T1000 (cell line): ENCODE measurements at regions not wholly inside any gene's neighbourhood (a gene's known extent, or its start where the extent isn't known, plus 50 kb on each side); places are given as distances from the start of the nearest gene placed in this dataset.

Source experiments
- DNase-seq: peaks from one replicate; lab custom pipeline; 2025; ENCODE audit warnings: mixed read lengths; lab: John Stamatoyannopoulos, UW

DNA sequence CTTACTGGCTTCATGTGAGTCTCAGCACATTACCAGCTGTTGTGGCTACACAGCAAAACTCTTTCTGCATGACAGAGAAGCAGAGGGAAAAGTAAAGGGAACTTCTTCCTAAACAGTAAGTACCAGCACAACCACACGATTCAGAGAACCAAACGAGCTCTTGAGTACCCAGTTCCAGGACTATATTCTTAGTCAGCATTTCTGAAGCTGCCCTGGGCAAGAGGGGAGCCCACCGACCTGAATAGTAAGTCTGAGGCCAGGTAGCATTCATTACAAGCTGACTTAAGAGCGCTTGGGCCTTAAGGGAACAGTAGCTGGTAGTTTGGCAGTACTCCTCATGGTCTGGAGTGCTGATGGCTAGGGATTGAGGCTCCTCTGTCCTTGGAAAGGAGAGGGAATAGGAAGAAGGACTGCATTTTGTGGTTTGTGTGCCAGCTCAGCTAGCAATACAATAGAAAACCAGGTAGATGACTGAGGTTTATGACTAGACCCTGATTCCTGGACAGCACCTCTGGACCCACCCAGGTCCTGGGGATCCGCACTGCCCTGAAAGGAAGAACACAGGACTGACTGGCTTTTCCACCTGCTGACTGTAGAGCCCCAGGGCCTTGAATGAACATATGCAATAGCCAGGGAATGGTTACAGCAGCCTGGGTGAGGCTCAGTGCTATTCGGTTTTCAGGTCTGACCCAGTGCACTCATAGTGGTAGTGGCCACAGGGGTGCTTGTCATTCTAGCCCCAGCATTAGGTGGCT, 396.8 kb upstream of the PRMT6 start:
- DNase-seq, result no peak

DNA sequence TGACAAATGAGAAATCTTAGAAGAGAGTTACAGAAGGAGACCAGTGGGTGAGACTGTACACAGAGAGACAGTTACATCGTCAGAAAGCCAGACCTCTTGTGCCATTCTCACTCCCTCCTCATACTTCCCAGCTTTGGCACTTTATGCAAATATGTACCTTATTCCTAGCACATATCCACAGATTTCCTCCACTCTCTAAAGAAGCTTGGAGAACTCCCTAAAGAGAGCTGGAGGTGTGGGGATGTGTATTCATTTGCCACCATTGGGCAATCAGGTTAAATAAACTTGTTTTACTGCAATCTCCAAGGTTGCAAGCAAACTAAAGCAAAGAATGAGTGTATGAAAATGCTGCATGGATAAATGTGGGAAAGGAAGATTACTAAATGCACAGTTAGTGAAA, 380.9 kb upstream of the PRMT6 start:
- DNase-seq, result no peak

DNA sequence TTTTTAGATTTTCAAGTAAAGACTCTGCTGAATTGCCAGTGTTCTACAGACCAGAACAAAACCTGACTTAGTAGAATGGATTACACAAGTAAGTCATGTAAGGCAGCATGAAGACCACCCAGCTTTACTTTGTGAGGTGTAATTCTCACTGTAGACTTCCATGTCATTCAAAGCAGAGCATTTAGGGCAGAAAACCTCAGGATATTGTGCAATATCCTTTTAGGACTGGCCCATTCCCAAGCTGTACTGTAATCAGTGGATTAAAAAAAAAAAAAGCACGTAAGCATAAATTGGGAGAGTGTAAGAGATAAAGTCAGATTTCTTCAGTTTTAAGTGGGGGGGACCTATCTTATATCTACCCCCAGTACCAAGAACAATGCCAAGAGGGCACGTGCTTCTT, 380.5 kb upstream of the PRMT6 start:
- DNase-seq, result no peak

DNA sequence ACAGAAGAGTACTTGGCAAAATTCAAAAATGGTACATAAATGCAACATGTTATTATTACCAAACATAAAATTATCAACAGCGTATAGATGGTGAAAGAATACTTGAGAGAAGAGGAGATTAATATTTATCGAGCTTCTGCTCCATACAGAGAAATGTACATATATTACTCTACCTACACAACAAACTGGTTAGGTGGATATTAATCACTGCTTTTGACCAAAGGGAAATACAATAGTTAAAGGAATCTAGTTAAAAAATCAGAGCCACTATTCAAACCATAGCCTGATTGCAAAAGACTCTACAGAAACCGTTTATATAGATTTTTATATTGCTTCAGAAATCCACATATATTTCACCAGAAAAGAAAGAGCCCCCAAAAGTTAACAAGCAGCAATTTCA, 379.3 kb upstream of the PRMT6 start:
- DNase-seq, result no peak

DNA sequence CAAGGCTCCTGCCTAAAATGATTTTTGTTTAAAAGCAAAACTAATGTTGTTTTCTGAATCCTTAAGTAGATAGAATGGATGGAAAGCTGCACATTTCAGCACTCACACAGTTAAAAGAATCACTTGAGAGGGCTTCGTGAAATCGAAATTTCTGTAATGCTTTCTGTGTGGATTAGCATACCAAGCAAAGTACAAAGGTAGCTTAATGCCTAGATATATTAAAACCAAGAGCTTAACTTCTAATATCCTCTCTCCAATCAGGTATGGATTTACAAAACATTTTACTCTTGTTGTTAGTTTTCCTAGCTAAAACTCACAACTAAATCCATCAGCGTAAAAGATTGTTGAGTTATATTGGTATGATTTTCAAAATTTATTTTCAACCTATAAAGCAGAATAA, 378.8 kb upstream of the PRMT6 start:
- no peak for DNase-seq

DNA sequence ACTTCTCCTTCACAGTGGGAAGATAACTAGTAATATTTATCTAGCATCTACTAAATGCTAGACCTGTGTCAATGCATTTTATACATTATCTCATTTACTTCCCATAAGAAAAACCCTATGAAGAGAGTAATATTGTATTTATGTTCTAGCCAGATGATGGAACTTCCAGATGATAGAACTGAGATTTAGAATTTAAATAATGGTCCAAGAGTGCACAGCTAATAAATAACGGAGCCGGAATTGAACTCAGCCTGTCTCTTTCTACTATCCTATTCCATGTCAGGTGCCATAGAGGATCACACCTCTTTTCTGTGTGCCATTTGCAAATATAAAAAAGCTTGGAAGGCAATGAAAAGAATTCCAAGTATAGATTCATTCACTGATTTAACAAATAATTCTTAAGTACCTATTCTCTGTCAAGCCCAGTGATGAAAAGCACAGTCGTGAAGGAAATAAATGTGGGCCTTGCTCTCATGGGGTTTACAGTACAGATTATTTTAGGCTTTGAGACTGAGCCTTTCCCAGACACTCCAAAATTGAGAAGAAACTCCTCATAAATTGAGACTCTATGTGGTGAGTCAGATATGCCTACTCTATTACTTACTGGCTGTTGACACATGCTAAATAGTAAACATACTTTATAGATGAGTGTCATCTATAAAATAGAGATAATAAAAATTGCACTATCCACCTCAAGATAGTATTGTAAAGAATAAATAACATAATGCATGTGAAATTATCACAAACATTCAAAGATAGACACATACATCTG, 378.0 kb upstream of the PRMT6 start:
- no peak for DNase-seq

DNA sequence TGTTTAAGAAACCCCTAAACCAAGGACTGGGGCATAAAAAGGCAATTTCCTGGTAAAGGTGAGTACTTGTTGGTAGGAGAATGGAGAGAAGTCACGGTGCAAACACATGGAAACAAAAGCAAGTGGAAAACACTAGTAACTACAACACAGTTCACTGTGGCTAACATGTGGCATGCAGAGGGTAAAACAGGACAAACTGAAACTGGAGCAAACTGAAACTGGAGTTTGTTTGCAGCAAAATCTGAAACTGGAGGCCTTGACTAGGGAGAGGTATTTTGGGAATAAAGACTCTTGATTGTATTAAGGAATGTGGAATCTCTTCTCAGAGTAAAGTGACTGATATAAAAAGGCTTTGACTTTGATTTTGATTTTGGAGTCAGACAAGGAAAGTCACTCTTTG, 376.3 kb upstream of the PRMT6 start:
- no peak for DNase-seq

DNA sequence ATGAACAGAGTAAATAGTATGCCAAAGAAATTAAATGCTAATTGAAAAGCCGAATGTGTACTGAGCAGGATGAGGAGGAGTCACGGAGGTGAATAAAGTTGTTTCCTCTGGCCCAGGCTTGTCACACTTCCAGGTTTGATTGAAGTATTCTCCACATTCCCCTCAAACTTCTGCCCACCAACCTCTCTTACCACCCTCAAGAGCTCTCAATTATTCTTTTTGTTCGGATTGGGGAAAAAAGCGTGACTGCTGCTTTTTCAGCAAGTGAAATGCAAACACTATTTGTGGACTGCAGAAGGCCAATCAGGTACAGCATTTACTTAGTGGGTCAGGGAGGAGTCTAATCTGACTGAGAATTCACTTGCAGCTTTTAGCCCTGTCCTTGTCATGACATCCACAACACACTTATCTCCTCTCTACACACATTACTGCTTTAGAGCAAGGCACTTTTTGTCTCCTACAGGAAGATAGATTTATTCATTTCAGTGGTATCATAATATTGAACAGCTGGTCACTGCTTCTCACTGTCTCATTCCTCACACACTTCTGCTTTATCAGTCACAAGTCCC, 375.6 kb upstream of the PRMT6 start:
- no peak for DNase-seq

DNA sequence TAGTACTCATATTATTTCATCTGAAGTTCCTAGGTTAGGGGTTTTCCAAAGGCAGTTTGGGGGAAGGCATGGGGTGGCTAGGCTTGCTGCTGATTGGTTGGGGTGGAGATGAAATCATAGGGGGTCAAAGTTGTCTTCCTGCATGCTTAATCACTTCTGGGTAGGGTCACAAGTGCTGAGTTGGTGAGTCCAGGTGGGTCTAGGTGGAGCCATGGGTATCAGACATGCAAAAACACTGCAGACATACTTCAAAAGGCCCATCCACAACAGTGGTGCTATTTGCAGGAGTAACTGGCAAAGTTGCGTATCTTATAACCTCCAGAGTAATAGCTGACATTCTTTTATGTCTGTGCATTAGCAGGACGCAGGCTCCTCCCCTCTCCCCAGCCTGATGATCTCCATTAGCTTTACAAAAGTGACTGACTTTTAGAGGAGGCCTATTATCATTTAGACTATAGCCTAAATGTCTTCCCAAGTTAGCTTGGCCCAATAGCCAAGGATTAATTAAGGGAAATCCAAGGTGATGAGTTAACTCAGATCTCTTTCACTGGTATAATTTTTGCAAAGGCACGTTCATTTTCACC, 374.4 kb upstream of the PRMT6 start:
- DNase-seq, result no peak

DNA sequence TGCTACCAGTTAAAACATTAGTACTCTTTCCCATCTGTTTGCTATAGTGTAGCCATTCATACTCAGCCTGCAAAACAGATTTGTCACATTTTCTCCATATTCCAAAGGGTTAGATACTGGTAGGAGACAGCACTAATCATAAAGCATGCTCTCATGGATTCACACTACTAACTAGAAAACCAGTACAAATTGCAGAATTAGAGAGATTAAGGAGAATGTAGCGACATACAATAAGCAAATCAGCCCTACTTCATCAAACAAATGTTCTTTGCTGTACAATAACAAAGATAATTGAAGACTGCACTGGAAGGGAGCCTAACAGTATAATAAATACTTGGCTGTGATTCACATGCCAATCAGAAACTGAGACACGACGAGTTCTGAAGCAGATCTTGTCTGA, 368.0 kb upstream of the PRMT6 start:
- no peak for DNase-seq

DNA sequence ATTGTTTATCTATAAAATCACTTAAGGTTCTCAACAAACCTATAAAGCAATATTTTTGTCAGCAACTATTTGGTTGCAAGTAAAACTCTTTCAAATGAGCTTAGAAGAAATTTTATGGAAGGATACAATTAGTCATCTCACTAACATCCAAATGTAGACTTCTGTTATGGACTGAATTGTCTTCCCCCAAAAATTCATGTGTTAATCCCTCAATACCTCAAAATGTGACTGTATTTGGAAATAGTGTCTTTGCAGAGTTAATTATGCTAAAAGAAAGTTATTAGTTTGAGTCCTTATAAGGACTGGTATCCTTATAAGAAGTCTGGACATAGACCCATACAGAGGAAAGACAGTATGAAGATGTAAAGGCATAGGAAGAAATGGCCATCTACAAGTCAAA, 357.8 kb upstream of the PRMT6 start:
- no peak for DNase-seq

DNA sequence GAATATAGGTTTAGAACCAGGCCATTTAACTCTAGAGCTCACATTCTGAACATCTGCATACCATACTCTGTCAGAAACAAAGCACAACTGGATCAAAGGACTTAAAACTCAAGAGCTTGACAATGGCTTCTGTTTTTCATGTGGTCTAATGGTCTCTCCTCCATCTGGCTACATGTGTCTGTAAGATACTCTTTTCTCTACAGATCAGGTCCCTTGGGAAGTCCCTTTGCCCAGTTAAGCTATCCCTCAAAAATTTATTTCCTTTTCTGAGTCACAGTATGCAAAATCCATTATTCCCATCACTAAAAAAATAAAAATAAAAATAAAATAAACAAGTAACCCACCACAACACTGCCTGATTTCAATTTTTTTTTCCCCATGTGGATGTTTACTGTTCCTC, 357.0 kb upstream of the PRMT6 start:
- no peak for DNase-seq

DNA sequence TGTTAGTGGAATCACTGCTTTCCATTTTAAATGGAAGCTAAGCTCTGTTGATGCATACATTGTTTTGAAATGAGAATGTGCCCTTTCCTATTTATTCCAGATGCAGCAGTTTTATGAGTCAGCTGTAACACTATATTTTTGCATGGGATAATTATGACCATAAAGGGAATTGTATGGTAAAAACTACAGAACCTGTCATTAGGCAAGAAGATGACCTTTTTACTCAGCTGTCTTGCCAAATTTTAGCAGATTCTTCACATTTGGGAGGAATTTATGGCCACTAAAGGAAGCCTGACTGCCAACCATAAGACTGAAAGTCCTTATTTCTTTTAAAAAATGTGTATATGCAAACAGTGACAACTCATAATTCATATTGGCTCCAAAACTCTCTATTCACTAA, 356.3 kb upstream of the PRMT6 start:
- DNase-seq, result no peak

DNA sequence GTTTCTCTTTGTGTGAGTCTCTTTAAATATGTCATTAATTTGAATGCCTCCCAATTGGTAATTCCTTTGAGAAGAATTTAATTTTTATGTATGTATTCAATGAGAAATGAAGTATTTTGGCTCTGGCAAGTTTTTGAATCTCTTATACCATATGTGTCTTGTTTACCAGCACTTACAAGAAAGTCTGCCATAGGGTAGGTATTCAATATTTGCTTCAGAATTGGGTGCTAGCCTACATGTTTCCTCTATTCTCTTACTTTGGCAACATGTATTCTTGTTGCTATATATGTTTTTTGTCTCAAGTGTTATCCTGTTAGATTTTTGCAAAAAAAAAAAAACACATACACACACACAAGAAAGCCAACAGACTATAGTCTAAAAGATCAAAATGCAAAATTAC, 350.5 kb upstream of the PRMT6 start:
- DNase-seq, result no peak

DNA sequence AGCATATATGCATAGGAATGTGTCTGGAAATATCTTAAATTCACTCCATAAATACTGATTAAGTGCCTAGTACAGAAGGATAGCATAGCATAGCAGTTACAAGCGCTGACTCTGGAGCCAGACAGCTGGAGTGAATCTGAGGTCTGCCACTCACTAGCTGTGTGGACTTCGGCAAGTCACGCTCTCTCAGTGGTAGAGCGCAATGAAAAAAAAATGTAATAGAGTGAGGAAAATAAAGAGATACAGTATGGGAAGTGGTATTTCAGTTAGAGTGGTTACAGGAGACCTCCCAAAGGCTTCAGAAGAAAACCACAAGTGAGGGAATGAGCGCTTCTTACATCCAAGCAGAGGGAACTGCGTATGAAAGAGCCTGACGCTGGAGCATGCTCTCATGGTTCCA, 338.9 kb upstream of the PRMT6 start:
- no peak for DNase-seq

DNA sequence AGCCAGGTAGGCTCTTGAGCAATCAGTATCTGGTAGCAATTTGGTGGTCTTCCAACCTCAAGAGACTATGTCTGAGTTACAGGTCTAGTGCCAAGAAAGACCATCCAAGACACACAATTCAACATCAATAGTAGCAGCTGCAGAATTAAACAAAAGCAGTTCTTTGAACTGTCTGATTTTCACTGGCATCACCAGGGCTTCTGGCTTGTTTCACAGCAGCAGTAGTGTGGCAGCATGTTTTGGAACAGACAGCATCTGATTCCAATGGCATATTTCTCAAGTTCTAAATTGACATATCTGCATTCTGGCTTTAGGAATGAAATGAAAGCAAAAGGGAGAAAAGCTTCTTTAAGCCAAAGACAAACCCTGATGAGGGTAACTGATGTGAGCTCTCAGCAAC, 334.7 kb upstream of the PRMT6 start:
- DNase-seq, result no peak

DNA sequence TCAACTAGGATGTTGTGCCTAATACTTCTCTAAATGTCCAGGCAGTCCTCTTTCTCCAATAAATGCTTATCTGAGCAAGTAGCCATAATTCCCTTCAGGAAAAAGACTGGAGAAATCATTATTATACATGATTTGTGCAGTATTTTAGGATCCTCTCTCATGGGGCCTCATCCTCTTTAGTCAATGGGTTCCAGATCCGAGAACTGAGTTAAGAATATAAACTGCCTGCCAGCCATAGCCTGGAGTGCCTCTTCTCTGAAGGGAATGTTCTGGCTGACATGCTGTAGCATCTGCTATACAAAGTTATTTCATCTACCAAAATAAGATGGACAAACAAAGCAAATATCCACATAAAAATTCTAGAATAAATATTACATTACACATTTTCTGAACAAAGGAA, 334.0 kb upstream of the PRMT6 start:
- DNase-seq, result no peak

DNA sequence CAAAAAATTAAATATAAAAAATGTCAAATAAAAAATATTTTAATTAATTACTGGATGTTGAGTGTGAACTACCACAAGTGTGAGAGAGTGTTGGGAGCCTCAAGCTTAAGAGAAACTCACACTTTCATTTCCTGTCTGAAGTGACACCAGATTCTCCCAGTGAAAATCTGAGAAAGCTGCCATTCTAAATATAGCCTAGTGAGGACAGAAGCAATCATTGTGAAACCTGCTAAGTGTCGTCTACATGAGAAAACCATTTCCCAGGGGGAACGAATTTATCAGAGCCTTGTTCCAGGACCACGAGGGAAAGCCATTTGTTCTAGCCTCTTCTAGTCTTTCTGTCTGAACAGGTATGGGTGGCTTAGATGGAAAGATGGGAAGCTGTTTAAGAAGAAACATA, 329.3 kb upstream of the PRMT6 start:
- no peak for DNase-seq

DNA sequence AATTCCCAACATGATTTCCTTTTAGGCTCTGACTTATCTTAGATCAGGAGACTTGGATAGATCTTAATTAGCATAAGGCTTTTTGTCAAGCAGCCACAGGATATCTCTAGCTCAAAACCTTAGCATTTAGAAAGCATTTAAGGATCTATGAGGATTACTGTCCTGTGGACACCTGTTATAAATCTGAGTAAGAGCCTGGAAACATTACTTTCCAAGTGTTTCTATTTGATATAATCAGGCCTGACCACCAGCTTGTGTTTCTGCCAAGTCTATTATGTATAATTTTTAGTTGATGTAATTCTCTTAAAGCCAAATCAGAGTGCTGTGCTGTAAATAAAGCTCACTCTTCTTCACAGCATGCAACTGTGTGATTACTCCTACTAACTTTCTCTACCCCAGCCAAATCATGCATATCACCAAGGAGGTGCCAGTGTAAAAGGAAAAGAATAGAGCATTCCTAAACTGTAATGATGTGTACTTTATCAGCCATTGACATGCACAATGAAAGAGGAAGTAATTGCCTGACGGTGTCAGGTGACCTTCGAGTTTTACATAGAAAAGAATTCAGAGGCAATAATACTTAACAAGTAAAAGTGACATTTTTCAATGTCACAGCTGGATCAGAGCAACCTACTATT, 309.9 kb upstream of the PRMT6 start:
- no peak for DNase-seq

DNA sequence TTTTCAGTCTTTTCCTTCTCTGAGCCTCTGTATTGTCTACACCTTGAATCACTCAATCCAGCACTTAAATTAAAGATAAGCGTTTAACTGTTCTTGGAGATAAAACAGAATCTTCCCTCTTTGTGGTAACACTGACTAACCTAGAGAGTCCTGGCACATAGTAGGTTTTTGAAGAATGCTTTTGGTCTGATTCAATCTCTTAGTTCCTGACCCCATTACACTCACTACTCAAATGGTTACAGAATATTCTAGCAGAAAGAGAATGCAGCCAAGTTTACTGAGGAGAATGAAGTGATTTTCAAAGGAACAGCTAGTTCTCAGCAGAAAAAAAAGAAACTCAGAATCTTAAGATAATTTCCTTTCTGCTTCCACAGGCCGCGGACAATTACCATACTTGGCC, 309.2 kb upstream of the PRMT6 start:
- no peak for DNase-seq

DNA sequence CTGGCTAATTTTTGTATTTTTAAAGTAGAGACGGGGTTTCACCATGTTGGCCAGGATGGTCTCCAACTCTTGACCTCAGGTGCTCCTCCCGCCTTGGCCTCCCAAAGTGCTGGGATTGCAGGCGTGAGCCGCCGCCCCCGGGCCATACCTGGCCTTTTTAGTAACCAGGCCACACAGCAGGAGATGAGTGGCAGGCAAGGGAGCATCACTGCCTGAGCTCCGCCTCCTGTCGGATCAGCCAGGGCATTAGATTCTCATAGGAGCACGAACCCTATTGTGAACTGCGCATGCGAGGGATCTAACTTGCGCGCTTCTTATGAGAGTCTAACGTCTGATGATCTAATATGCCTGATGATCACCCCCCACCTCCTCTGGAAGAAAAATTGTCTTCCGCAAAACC, 308.7 kb upstream of the PRMT6 start:
- DNase-seq, result no peak

DNA sequence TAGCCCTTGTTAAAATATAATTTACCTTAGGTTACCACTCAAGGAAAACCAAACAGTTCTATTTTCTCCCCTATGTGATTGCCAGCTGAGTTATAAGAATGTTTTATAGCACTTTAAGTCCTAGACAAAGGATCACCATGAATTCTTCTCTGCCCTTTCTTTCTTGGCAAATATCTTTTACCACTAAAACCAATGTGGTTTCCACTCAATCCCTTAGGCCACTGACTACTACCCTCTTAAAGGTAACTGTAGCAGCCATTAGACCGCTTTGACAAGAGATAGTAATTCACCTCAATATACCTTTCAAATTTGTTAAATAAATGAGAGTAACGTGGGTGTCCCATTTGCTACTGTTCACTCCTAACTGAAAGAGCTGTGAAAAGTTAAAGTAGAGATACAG, 307.9 kb upstream of the PRMT6 start:
- no peak for DNase-seq

DNA sequence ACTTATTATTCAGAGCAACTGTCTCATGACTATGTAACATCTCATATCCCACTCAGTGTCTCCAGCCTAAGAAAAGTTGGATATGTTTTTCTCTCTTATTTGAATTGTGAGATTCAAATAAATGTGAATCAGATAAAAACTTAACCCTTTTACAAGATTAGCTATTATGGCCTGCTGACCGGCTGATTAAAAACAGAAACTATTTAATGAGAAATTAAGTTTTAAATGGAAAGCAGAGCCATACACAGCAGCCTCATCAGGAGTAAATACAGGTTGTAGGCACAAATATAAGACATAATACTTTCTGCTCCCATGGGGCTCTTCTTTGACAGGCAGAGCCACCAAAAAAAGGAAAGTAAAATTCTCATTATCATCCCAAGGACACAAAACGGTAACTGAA, 307.0 kb upstream of the PRMT6 start:
- no peak for DNase-seq
